HG03460 (cell line): ENCODE measurements at regions not wholly inside any gene's neighbourhood (a gene's known extent, or its start where the extent isn't known, plus 50 kb on each side); places are given as distances from the start of the nearest gene placed in this dataset.

ENCODE experiments used
- ATAC-seq: cut with Tn5 transposase; IDR thresholded peaks from one replicate; pipeline ENCODE4 v1.9.1; 2021; ENCODE audit not compliant: unreplicated experiment

DNA sequence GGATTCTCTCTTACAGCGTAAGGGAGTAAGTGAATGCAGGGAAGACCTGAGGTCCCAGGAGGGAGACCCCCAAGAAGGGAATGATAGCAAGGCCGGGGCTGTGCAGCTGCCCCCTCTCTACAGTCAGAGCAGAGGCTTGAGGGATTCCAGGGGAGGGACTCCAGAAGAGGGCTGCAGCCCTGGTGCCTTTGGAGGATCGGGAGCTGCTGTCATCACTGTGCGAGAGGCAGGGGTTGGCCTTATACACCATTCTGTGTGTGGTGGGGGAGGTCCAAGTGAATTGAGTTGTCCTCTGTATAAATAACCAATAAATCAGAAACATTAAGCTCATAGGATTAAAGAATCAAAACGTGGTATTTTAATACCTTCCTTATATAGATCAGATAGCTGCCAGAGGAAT is 114.9 kb downstream of the GLI2 start:
- no peak for ATAC-seq

DNA sequence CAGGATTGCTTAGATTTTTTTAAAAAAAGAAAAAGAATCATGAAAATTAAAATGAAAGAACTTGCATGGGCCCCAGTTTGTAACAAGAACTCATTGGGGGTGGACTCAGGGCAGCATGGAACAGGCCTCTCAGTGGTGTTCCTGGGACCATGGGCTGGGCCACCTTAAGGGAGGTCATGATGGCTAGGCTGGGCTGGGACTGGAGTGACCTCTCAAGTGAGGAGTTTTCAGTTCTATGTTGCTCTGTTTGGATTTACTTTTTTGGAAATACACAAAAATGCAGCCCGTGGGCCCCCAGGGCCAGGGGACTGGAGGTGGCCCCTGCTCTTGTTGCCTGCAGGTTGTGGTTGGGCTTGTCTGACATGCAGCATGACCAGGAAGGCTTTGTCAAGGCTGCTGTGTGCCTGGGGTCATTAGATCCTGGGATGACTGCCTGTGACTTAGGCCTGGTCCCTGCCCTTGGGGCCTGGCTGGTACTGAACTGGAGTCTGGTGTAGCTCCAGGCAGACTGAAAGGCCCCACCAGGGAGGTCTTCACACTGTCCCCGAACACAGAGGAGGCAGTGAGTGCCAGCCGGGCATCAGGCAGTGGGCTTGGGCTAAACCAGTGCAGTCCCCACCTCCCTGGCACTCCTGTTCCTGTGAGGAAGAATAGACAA is 115.6 kb downstream of the GLI2 start:
- no peak for ATAC-seq

DNA sequence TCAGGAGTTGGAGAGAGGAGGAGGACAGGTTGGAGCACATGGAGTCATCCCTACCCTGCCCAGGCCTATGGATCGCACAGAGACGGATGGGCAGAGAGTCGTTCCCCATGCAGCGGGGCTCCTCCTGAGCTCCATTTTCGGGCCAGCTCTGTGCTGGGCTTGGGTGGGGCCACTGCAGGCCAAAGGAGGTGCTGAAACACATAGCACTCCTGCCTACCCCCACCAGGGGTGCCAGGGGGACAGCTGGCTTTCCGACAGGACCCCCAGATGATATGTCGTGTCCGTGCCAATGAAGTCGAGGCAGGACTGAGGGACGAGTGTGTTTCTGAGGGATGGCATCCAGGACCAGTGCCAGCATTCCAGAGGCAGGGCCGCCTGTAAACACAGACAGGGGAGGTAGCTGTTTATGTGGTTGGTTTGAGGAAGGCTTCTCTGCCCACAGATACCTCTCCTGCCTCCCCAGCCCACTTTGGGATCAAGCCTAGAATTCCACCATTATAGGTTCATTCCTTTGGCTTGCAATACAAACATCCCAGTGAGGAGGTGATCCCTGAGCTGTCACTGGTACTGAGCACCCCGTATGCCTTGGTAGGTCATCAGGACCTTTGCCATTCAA is 116.6 kb downstream of the GLI2 start:
- no peak for ATAC-seq

- ATAC-seq = no peak
Observed at GRCh38 chr2:120853306-120854013, 117.8 kb downstream of the GLI2 start.

- ATAC-seq = no peak
Observed at GRCh38 chr2:120854014-120854620, 118.4 kb downstream of the GLI2 start.

GRCh38 chr2:120854766-120855530 is 119.3 kb downstream of the GLI2 start:
- ATAC-seq = no peak

GRCh38 chr2:120855855-120856405 is 120.3 kb downstream of the GLI2 start:
- ATAC-seq = no peak

DNA sequence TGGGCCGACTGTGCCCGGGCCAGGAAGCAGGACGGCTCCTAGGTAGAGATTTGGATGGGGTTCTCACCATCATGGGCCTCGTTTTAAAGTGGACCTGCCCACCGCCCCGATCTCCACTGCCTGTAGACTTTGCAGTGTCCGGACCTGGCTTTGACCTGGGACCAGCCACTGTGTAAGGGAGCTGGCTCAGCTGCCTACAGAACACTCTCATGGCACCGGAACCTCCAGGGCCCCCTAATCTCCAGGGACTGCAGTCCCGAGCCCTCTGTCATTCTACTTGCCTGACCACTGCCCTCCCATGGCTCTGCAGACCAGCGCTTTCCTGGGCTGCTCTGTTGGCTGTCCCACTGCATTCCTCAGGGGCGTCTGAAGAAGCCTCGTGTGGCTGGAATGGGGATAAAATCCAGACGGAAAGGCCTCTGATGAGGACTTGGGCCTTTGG is 120.8 kb downstream of the GLI2 start:
- ATAC-seq = no peak

DNA sequence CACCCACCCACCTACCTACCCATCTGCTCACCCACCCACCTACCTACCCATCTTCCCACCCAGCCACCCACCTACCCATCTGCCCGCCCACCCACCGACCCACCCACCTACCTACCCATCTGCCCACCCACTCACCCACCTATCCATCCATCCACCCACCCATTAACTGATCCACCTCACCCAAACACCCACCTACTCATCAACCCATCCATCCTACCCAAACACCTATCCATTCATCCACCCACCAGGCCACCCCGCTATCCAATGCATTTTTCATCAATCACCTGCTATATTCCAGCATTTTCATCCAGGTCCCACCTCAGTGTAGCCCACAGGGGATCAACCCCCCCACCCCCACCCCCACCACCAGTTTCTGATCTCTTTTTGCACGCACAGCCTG is 121.8 kb downstream of the GLI2 start:
- ATAC-seq = no peak

GRCh38 chr2:120857931-120858330 is 122.3 kb downstream of the GLI2 start:
- ATAC-seq = no peak

DNA sequence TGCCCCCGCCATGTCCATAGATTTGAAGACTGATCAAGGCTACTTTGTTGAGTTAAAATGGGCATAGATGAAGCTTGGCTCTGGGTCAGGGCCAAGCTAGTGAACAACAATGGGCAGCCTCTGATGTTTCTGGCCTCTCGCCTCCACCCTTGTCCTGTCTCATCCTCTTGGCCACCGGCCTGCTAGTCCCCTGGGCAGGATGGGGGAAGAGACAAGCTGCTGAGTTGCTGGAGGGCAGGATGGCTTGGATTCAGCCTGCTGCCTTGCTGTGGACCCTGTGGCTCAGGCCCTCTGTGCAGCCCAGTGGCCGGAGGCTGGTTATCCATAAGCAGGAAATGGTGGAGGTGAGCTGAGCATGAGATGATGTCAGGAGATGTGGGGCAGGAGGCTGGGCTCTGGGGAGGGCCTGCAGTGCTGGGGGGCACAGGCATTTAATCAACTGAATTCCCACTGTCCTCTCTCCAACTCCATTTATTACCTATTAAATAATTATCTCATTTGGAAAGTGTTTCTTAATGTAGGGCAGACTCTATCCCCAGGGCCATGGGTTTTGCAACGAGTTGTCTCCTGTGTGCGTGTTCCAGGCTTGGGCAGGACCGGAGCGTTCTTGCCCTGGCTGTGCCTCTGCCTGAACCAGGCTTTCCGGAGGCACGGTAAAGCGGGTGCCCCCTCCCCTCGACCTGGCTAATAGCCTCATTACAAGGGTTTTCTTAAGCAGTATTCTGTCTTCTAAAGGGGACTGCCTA is 122.9 kb downstream of the GLI2 start:
- ATAC-seq = no peak

GRCh38 chr2:120859128-120859527 is 123.5 kb downstream of the GLI2 start:
- ATAC-seq = no peak

DNA sequence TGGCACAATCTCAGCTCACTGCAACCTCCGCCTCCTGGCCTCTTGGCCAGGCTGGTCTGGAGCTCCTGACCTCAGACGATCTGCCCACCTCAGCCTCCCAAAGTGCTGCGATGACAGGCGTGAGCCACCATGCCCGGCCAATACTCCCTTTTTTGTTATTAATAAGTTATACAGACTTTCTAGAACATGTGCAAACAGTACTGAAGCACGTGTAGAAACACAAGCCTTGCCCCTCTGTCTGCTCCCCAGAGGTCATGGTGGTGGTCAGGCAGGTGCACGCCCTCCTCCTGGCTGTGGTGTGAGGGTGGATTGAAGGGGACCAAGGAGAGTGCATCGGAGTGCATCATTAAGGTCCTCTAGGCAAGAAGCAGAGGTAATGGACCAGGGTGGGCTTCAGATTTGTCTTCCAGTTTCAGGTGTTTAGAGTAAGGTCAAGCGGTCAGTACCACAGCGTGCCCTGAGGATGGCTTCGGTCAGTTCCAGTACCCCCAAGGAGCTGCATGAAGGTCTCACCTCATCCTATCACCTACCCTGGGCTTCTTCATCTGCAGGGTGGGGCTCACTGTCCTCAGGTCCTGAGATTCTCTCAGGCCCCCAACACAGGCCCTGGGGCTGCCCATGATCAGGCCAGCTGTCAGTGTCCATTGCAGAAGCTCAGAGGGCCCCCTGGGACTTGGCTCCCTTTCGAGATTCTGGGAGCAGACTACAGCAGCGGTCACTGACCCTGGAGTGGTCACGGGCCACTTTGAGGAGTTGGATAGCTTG is 124.3 kb downstream of the GLI2 start:
- ATAC-seq = no peak

- ATAC-seq = no peak
Observed at GRCh38 chr2:120860579-120860922, 124.9 kb downstream of the GLI2 start.

DNA sequence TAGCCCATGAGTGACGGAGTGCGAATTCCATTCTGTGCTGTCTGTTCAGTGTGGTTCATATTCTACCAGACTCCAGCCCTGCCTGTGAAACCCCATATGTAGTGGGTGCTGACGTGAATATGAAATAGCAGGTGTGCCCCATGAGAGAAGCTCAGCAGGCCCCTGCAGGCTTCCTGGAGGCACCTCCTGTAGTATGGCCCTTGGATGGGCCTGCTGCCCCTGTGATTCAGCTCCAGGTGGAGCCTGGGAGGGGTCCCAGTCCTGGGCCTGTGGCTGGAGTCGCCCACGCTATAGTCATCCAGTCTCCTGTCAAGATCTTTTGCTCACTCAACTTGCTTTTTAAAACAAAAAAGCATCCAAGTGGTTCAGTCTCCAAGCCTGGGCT is 125.5 kb downstream of the GLI2 start:
- ATAC-seq = no peak

- ATAC-seq = no peak
Observed at GRCh38 chr2:120861576-120862191, 126.0 kb downstream of the GLI2 start.

- no peak for ATAC-seq
Observed at GRCh38 chr2:120862201-120863060, 126.8 kb downstream of the GLI2 start.

- ATAC-seq = no peak
Observed at GRCh38 chr2:120863146-120863545, 127.5 kb downstream of the GLI2 start.
